Heart left ventricle (tissue), 13 donors: ENCODE measurements at regions not wholly inside any gene's neighbourhood (a gene's known extent, or its start where the extent isn't known, plus 50 kb on each side); places are given as distances from the start of the nearest gene placed in this dataset.

ENCODE experiments used
- CTCF ChIP-seq, 12 donors: fragments of 200-600 bp; sonication (generic) in 4 of 12; IDR thresholded peaks; one replicate each; pipeline versions ENCODE4 v1.5.0 to v1.8.0; 2018 to 2022; ENCODE audit warnings: antibody characterized with exemption in 12 of 12, mild to moderate bottlenecking in 5 of 12
- POLR2A ChIP-seq, 2 donors: fragments of 450-650 bp; IDR thresholded peaks; one replicate each; pipeline ENCODE4 v1.6.1; 2017; ENCODE audit warnings: antibody characterized with exemption in 2 of 2, mild to moderate bottlenecking in 2 of 2, moderate library complexity in 2 of 2
- donor health status: ischemic (EF 13 %, LVEDD 7.1; RV severe dilation, severe dysfunction).
- donor health status: DM: no; HTN: yes; CAD: no.
- donor health status: DM: no; HTN: no; CAD: no.
- donor health status: ischemic (EF 25% LVEDD 6.9; RV normal size, moderate dysfunction).
- donor health status: ischemic (EF 25% LVEDD 5.7; RV mildly dilated, moderate dysfunction).
- donor health status: ischemic (EF 35%, LVEDD 5.7; RV mildly dilated, moderate dysfunction).
- donor health status: nonischemic (EF 11% LVEDD 7.7; RV severe dilation, severe dysfunction).
- donor health status: DM: yes; HTN: yes; CAD: no.
- donor health status: PGD.
- donor health status: ischemic (EF 29% LVEDD 5.4; RV normal size, mild dysfunction).
- donor health status: nonischemic (EF 23%, LVEDD 6.1; RV moderate dilation, normal function).

GRCh38 chr6:164826831-164827468, 482.5 kb downstream of the C6orf118 start:
- TF ChIP-seq CTCF (IDR thresholded peaks at IDR 0.05) (no peak), POLR2A (IDR thresholded peaks at IDR 0.05) (no peak)
